NB4 (cell line): ENCODE measurements at regions not wholly inside any gene's neighbourhood (a gene's known extent, or its start where the extent isn't known, plus 50 kb on each side); places are given as distances from the start of the nearest gene placed in this dataset.

Experiments
- MYC ChIP-seq: IDR thresholded peaks from 2 replicates; pipeline ENCODE4 v1.6.1; 2011; ENCODE audit warnings: low read depth, low read length
- POLR2A ChIP-seq: IDR thresholded peaks from 2 replicates; pipeline ENCODE4 v1.6.1; 2011; ENCODE audit warnings: mild to moderate bottlenecking; ENCODE audit not compliant: insufficient read length; ENCODE audit errors: extremely low read depth
- TF ChIP-seq, protein P1 (sequence below): IDR thresholded peaks from one replicate; pipeline ENCODE4 v1.5.1; 2012; ENCODE audit warnings: low read depth, low read length
- TF ChIP-seq, protein P2 (sequence below): IDR thresholded peaks from 2 replicates; pipeline ENCODE4 v1.6.1; 2011; ENCODE audit warnings: low read depth, low read length

DNA sequence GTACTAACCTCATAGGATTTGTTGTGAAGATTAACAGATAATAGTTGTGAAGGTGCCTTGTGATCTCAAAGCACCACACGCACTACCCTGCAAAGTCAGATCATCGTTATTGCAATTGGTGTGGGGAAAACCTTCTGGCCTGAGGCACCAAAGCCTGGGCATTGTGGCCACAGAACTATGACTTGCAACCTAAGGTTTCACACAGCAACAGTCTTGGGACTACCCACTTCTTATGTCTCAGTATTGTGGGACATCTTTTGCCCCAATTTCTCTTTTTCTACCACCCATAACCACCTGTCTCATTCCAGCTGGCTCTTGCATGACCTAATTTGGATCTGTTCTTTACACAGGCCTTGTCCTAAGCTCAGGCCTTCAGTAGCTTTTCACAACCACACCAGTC, 247.8 kb upstream of the NR4A3 start:
- TF ChIP-seq, protein P1, sequence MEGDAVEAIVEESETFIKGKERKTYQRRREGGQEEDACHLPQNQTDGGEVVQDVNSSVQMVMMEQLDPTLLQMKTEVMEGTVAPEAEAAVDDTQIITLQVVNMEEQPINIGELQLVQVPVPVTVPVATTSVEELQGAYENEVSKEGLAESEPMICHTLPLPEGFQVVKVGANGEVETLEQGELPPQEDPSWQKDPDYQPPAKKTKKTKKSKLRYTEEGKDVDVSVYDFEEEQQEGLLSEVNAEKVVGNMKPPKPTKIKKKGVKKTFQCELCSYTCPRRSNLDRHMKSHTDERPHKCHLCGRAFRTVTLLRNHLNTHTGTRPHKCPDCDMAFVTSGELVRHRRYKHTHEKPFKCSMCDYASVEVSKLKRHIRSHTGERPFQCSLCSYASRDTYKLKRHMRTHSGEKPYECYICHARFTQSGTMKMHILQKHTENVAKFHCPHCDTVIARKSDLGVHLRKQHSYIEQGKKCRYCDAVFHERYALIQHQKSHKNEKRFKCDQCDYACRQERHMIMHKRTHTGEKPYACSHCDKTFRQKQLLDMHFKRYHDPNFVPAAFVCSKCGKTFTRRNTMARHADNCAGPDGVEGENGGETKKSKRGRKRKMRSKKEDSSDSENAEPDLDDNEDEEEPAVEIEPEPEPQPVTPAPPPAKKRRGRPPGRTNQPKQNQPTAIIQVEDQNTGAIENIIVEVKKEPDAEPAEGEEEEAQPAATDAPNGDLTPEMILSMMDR = no peak
- TF ChIP-seq POLR2A = no peak
- TF ChIP-seq, protein P2, sequence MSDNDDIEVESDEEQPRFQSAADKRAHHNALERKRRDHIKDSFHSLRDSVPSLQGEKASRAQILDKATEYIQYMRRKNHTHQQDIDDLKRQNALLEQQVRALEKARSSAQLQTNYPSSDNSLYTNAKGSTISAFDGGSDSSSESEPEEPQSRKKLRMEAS = no peak
- TF ChIP-seq MYC = no peak
